Neural cell (in vitro differentiated cells): ENCODE measurements at regions not wholly inside any gene's neighbourhood (a gene's known extent, or its start where the extent isn't known, plus 50 kb on each side); places are given as distances from the start of the nearest gene placed in this dataset.

Experiments
- H2AFZ ChIP-seq: fragments of 200-600, 300-800 bp; sonication (generic), shearing (Covaris generic); 2 replicates; pipeline ENCODE4 v1.6.0; 2014; ENCODE audit warnings: low read depth, mild to moderate bottlenecking, antibody characterized with exemption, low read length, moderate library complexity
- H3F3A ChIP-seq: fragments of 200-600 bp; shearing (Covaris generic); 2 replicates; pipeline ENCODE4 v1.6.1; 2016; ENCODE audit warnings: mild to moderate bottlenecking, moderate library complexity, mixed read lengths, antibody characterized with exemption, low read length; ENCODE audit not compliant: insufficient read depth, poor library complexity, severe bottlenecking
- H3K27ac ChIP-seq: fragments of 200-600, 300-800 bp; sonication (generic), shearing (Covaris generic); 2 replicates; pipeline ENCODE4 v1.5.1; 2014; ENCODE audit warnings: mild to moderate bottlenecking, low read length, moderate library complexity
- H3K27me3 ChIP-seq: fragments of 300-800, 200-600 bp; sonication (generic), shearing (Covaris generic); 2 replicates; pipeline ENCODE4 v1.6.0; 2014; ENCODE audit warnings: mild to moderate bottlenecking, low read depth, low read length, moderate library complexity; ENCODE audit not compliant: insufficient read depth
- H3K36me3 ChIP-seq: fragments of 300-800, 200-600 bp; sonication (generic), shearing (Covaris generic); 2 replicates; pipeline ENCODE4 v1.5.1; 2014; ENCODE audit warnings: mild to moderate bottlenecking, antibody characterized with exemption, low read length, moderate library complexity; ENCODE audit not compliant: insufficient read depth
- H3K4me2 ChIP-seq: fragments of 300-800, 200-600 bp; sonication (generic), shearing (Covaris generic); 2 replicates; pipeline ENCODE4 v1.6.0; 2014; ENCODE audit warnings: mild to moderate bottlenecking, low read length
- H3K4me3 ChIP-seq: fragments of 300-800, 200-600 bp; sonication (generic), shearing (Covaris generic); 2 replicates; pipeline ENCODE4 v1.5.1; 2014; ENCODE audit warnings: mild to moderate bottlenecking, low read length, moderate library complexity
- H3K79me2 ChIP-seq: fragments of 200-600 bp; shearing (Covaris generic); replicated peaks from 2 replicates; pipeline ENCODE4 v1.6.0; 2014; ENCODE audit warnings: mild to moderate bottlenecking, low read length, moderate library complexity; ENCODE audit not compliant: insufficient read depth
- H3K9ac ChIP-seq: fragments of 300-800, 200-600 bp; sonication (generic), shearing (Covaris generic); 2 replicates; pipeline ENCODE4 v1.6.1; 2016; ENCODE audit warnings: mild to moderate bottlenecking, low read length, mixed read lengths
- H3K9me2 ChIP-seq: fragments of 200-600 bp; shearing (Covaris generic); 2 replicates; pipeline ENCODE4 v1.6.1; 2016; ENCODE audit warnings: mild to moderate bottlenecking, low read length, mixed read lengths; ENCODE audit not compliant: insufficient read depth
- H3K9me3 ChIP-seq: fragments of 200-600, 300-800 bp; sonication (generic), shearing (Covaris generic); 2 replicates; pipeline ENCODE4 v1.6.1; 2016; ENCODE audit warnings: mild to moderate bottlenecking, mixed run types, low read length, moderate library complexity, mixed read lengths
- H4K20me1 ChIP-seq: fragments of 200-600 bp; shearing (Covaris generic); 2 replicates; pipeline ENCODE4 v1.6.1; 2016; ENCODE audit warnings: mild to moderate bottlenecking, mixed run types; ENCODE audit not compliant: insufficient read depth
- EP300 ChIP-seq: fragments of 450-650 bp; conservative IDR thresholded peaks from 2 replicates; pipeline ENCODE4 v1.6.1; 2014; ENCODE audit warnings: antibody characterized with exemption, mild to moderate bottlenecking, moderate library complexity; ENCODE audit not compliant: poor library complexity, severe bottlenecking
- EZH2 ChIP-seq: fragments of 200-600, 300-800 bp; shearing (Covaris generic), sonication (generic); IDR thresholded peaks from 2 replicates; pipeline ENCODE4 v1.6.1; 2014; ENCODE audit warnings: antibody characterized with exemption, low read length, borderline replicate concordance, mild to moderate bottlenecking; ENCODE audit not compliant: insufficient read depth, poor library complexity, severe bottlenecking
- POLR2AphosphoS5 ChIP-seq: IDR thresholded peaks from 2 replicates; pipeline ENCODE4 v1.6.1; 2012
- RAD21 ChIP-seq: fragments of 450-650 bp; conservative IDR thresholded peaks from 2 replicates; pipeline ENCODE4 v1.6.1; 2014; ENCODE audit warnings: antibody characterized with exemption, mild to moderate bottlenecking, moderate library complexity
- REST ChIP-seq: IDR thresholded peaks from 2 replicates; pipeline ENCODE4 v1.6.1; 2012; ENCODE audit warnings: borderline replicate concordance
- SMC3 ChIP-seq: fragments of 450-650 bp; conservative IDR thresholded peaks from 2 replicates; pipeline ENCODE4 v1.6.1; 2014; ENCODE audit warnings: antibody characterized with exemption, mild to moderate bottlenecking, moderate library complexity; ENCODE audit not compliant: poor library complexity
- TAF1 ChIP-seq: IDR thresholded peaks from 2 replicates; pipeline ENCODE4 v1.6.1; 2012; ENCODE audit warnings: low read depth
- TF ChIP-seq, protein P1 (sequence below): fragments of 450-650 bp; IDR thresholded peaks from 2 replicates; pipeline ENCODE4 v1.5.1; 2014; ENCODE audit warnings: antibody characterized with exemption, mild to moderate bottlenecking, moderate library complexity; ENCODE audit not compliant: poor library complexity, severe bottlenecking

DNA sequence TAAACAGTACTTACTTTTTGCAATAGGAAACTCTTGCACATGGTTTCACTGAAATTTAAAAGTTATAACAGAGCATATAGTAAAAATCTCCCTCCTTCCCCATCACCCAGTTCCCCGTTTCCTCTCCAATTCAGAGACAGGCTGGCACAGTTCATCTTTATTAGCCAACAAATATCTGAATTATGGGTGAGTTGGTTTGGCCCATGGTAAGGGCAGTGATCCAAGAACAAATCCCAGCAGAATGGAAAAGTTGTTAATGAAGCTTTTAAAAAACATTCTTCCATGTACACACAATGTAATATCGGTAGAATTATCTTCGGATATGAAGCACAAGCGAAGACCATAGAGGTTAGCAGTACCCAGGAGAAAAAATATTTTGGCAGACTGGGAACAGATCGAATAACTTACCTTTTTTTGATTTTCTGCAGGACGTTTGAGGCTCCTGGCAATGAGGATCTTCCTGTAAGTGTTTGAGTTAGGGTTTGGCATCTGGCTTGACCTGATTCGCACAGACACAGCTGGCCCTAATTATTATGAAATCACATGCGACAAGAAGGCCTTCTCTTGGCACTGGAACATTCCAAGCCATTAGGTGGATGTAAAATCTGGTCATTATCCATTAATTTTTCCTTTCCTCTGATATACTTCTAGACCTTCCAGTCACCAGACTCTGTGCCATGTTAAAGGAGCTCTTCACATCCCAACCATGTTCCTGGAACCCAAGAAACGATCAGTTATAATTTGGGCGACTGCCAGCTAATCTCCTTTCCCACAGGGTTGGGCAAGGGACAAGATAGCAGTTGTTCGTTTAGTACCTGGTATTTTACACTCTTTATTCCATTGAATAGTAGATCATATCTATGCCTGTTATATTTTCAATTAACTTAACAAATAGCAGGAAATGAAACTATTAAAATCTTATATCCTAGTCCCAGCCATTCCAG is 139.4 kb upstream of the TSC22D1 start:
- Histone ChIP-seq H3F3A (no peaks in the 10 kb centered on the region), H3K9ac (no peak overlapping the region), H3K27ac (no peak overlapping the region), H3K9me2 (no peaks in the 10 kb centered on the region), H3K27me3 (no peaks in the 10 kb centered on the region), H2AFZ (no peak overlapping the region), H3K4me3 (no peak overlapping the region), H3K79me2 (no peaks in the 10 kb centered on the region), H3K9me3 (no peaks in the 10 kb centered on the region), H3K36me3 (no peaks in the 10 kb centered on the region), H3K4me2 (no peak overlapping the region), H4K20me1 (no peaks in the 10 kb centered on the region)
- no peak for TF ChIP-seq POLR2AphosphoS5
- TF ChIP-seq SMC3, result no peak
- no peak for TF ChIP-seq TAF1
- no peak for TF ChIP-seq REST

DNA sequence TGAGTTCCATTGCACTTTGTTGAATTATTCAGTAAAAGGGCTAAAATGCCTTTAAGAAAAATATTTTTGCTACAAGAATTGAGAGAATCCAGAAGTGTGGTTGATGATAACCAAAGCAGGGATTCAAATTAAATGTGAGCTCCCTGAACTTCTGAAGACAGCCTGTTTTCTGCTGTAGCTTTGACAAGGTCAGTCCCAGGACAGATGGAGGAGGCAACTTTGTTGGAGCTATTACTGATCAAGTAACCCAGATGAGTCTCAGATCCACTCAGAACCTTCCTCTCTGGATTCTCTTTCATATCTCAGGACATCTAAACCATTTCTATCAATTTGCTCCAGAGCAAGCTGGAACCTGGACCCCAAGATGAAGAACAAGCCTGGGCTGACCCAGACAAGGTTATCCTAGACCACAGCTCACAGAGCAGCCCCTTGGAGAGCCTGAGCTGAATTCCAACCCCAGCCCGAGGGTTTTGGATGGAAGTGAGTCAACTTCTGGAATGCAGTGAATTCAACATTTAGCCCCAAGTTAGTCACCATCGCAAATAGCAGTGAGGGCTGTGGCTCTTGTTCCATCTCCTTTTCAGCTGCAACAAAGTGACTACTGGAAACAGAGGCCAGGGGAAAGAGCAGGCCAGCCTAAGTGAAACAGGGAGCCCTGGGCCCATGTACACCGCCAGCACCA is 137.8 kb upstream of the TSC22D1 start:
- no peak overlapping the region for H3K9ac ChIP-seq
- no peak overlapping the region for H2AFZ ChIP-seq
- no peaks in the 10 kb centered on the region for H3K36me3 ChIP-seq
- no peaks in the 10 kb centered on the region for H3K9me3 ChIP-seq
- TF ChIP-seq REST (no peak), EZH2 (no peak), POLR2AphosphoS5 (no peak), EP300 (no peak), TAF1 (no peak), RAD21 (no peak), SMC3 (no peak)
- TF ChIP-seq, protein P1, sequence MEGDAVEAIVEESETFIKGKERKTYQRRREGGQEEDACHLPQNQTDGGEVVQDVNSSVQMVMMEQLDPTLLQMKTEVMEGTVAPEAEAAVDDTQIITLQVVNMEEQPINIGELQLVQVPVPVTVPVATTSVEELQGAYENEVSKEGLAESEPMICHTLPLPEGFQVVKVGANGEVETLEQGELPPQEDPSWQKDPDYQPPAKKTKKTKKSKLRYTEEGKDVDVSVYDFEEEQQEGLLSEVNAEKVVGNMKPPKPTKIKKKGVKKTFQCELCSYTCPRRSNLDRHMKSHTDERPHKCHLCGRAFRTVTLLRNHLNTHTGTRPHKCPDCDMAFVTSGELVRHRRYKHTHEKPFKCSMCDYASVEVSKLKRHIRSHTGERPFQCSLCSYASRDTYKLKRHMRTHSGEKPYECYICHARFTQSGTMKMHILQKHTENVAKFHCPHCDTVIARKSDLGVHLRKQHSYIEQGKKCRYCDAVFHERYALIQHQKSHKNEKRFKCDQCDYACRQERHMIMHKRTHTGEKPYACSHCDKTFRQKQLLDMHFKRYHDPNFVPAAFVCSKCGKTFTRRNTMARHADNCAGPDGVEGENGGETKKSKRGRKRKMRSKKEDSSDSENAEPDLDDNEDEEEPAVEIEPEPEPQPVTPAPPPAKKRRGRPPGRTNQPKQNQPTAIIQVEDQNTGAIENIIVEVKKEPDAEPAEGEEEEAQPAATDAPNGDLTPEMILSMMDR, result no peak
- H3K27ac ChIP-seq, result no peak overlapping the region
- no peaks in the 10 kb centered on the region for H3K27me3 ChIP-seq
- no peaks in the 10 kb centered on the region for H3K9me2 ChIP-seq
- H3K79me2 ChIP-seq, result no peaks in the 10 kb centered on the region
- no peak overlapping the region for H3K4me3 ChIP-seq
- no peaks in the 10 kb centered on the region for H4K20me1 ChIP-seq
- H3F3A ChIP-seq, result no peaks in the 10 kb centered on the region
- no peak overlapping the region for H3K4me2 ChIP-seq
